Panc1 (cell line): ENCODE measurements at regions not wholly inside any gene's neighbourhood (a gene's known extent, or its start where the extent isn't known, plus 50 kb on each side); places are given as distances from the start of the nearest gene placed in this dataset.

Experiments used
- POLR2AphosphoS5 ChIP-seq: IDR thresholded peaks from 2 replicates; pipeline ENCODE4 v1.6.1; 2012; ENCODE audit warnings: mild to moderate bottlenecking, low read depth, low read length, moderate library complexity
- TCF7L2 ChIP-seq: IDR thresholded peaks from 2 replicates; pipeline ENCODE4 v1.6.1; 2011; ENCODE audit warnings: mild to moderate bottlenecking, low read depth, low read length, inconsistent platforms
- TF ChIP-seq, protein P1 (sequence below): fragments of 450-650 bp; IDR thresholded peaks from 2 replicates; pipeline ENCODE4 v1.5.1; 2017; ENCODE audit warnings: mild to moderate bottlenecking

GRCh38 chr12:70101064-70101463 is 142.2 kb upstream of the CNOT2 start:
- TF ChIP-seq, protein P1, sequence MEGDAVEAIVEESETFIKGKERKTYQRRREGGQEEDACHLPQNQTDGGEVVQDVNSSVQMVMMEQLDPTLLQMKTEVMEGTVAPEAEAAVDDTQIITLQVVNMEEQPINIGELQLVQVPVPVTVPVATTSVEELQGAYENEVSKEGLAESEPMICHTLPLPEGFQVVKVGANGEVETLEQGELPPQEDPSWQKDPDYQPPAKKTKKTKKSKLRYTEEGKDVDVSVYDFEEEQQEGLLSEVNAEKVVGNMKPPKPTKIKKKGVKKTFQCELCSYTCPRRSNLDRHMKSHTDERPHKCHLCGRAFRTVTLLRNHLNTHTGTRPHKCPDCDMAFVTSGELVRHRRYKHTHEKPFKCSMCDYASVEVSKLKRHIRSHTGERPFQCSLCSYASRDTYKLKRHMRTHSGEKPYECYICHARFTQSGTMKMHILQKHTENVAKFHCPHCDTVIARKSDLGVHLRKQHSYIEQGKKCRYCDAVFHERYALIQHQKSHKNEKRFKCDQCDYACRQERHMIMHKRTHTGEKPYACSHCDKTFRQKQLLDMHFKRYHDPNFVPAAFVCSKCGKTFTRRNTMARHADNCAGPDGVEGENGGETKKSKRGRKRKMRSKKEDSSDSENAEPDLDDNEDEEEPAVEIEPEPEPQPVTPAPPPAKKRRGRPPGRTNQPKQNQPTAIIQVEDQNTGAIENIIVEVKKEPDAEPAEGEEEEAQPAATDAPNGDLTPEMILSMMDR = no peak
- TF ChIP-seq TCF7L2 (no peak), POLR2AphosphoS5 (no peak)
